ENCODE measurements at regions not wholly inside any gene's neighbourhood (a gene's known extent, or its start where the extent isn't known, plus 50 kb on each side); places are given as distances from the start of the nearest gene placed in this dataset.

DNA sequence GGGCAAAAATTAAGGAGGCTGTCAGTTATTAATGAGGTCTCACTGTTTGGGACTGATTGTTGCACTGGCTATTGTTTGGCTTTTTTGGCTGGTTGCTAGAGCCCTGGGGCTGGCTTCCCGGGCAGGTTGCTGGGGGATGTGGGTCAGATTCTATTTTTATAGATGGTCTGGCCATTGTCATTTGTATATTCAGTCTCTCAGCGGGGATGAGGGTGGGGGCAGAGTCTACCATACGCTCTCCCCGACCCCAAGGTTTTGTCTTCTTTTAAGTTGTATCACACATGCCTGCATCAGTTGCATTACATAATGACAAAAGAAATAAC is 84.3 kb upstream of the GRB10 start:
- Mint-ChIP-seq H3K27ac (no peak overlapping the region), H3K4me3 (no peak overlapping the region), H3K4me1 (peaks cover 8% of the 10 kb centered on the region), H3K9me3 (no peaks in the 10 kb centered on the region), H3K36me3 (no peaks in the 10 kb centered on the region)
- no peak for DNase-seq (ENCODE audit: low spot score in 2 of 2)
- ATAC-seq, result no peak

DNA sequence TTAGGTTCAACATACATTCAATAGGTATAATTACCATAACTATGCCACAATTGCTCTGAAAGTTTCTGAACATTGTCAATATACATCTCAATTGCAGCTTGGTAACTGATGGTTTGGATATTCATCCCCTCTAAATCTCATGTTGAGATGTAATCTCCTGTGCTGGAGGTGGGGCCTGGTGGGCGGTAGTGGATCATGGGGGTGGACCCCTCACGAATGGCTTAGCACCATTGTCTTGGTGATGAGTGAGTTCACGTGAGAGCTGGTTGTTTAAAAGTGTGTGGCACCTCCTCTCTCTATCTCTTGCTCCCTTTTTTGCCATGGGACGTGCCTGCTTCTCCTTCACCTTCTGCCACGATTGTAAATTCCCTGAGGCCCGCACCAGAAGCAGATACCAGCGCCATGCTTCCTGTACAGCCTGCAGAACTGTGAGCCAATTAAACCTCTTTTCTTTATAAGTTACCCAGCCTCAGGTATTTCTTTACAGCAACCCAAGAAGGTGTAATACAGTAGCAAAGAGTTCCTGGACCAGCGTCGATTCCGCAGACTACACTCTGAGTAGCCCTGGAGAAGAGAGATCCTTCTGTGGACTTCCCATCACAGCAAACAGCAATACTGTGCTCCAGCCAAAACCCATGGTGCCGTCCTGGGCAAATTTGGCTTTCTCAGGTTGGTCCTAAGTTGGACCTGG is 83.8 kb upstream of the GRB10 start:
- Mint-ChIP-seq H3K4me1 (peaks cover 8% of the 10 kb centered on the region), H3K9me3 (no peaks in the 10 kb centered on the region), H3K27ac (no peak overlapping the region), H3K36me3 (no peaks in the 10 kb centered on the region), H3K4me3 (no peak overlapping the region)
- peak in 1 of 2 donors; percentile 25 for DNase-seq (ENCODE audit: low spot score in 2 of 2)
- ATAC-seq, result no peak

DNA sequence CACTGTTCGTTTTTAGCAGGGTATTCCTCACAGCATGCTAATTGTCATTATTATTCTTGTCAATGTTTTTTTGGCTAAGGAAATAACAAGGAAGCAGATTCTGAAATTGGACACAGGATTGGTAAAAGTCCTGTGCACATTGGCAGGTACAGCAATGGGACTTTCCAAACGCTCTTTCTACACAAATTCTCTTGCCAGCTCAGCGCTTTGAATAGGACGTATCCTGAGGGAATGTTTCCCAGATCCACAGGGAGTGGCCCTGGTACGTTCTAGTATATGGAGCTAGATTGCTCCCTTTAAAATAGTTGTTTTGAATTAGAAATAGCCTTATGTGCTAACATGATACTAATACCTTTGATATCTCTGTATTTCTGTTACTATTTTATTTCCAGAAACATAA is 82.8 kb upstream of the GRB10 start:
- Mint-ChIP-seq H3K4me1 (peaks cover 8% of the 10 kb centered on the region), H3K4me3 (no peak overlapping the region), H3K36me3 (no peaks in the 10 kb centered on the region), H3K9me3 (no peaks in the 10 kb centered on the region), H3K27ac (no peak overlapping the region)
- no peak for DNase-seq (ENCODE audit: low spot score in 2 of 2)
- no peak for ATAC-seq

DNA sequence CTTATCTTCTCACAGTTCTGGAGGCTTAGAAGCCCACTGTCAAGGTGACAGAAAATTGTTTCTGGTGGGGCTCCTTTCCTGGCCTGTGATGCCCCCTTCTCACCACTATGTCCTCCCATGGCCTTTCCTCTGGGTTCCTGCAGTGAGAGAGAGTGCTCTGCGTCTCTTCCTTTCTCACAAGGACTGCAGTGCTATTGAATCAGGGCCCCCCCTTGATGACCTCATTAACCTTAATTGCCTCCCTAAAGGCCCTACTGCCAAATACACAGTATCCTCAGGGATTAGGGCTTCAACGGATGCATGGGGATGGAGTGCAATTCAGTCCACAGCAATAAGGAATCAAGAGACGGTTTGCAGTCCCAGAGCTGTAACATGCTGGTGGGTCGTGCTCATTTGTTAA is 82.0 kb upstream of the GRB10 start:
- DNase-seq (ENCODE audit: low spot score in 2 of 2), result no peak
- no peak overlapping the region for H3K4me3 Mint-ChIP-seq
- H3K36me3 Mint-ChIP-seq, result no peaks in the 10 kb centered on the region
- peaks cover 8% of the 10 kb centered on the region for H3K4me1 Mint-ChIP-seq
- H3K9me3 Mint-ChIP-seq, result no peaks in the 10 kb centered on the region
- no peak overlapping the region for H3K27ac Mint-ChIP-seq
- no peak for ATAC-seq

DNA sequence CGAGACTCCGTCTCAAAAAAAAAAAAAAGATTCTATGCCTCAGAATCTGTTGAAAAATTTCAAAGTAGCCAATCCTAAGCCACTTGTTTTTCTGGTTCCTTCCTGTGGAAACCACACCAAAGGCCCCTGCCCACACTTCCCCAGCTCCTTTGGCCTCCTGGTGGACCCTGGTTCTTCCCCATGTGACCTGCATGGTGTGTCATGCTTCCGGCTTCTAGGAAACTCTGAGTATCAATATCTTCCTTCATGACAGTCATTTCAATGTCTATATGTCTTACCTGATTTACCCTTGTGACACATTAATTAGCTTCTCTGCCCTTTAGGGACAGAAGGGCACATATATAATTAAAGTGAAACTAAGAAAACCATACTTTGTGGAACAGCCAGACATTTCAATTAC is 80.4 kb upstream of the GRB10 start:
- Mint-ChIP-seq H3K9me3 (no peaks in the 10 kb centered on the region), H3K4me1 (peaks cover 8% of the 10 kb centered on the region), H3K27ac (no peak overlapping the region), H3K36me3 (no peaks in the 10 kb centered on the region), H3K4me3 (no peak overlapping the region)
- ATAC-seq (no peak), DNase-seq (ENCODE audit: low spot score in 2 of 2) (peak in 1 of 2 donors; percentile 36)

DNA sequence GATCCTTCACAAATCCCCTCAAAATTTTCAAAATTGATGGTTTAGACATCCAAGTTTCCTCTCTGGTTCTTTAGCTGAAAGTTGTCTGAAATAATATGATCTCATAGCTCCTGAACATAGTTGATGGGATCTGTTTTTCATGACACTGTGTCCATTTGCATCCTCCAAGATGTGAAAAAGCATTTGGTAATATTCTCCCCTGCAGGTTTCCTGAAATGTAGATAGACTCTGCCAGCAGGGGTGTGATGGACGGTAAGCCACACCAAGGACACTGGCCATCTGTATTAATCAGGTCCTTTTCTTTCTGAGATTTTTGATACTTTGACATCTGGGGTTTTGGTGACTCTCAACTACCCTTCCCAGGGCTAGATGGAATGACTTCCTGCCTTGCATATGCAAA is 79.6 kb upstream of the GRB10 start:
- no peak for ATAC-seq
- H3K4me1 Mint-ChIP-seq, result peaks cover 8% of the 10 kb centered on the region
- H3K4me3 Mint-ChIP-seq, result no peak overlapping the region
- no peak for DNase-seq (ENCODE audit: low spot score in 2 of 2)
- H3K9me3 Mint-ChIP-seq, result no peaks in the 10 kb centered on the region
- no peaks in the 10 kb centered on the region for H3K36me3 Mint-ChIP-seq
- no peak overlapping the region for H3K27ac Mint-ChIP-seq

DNA sequence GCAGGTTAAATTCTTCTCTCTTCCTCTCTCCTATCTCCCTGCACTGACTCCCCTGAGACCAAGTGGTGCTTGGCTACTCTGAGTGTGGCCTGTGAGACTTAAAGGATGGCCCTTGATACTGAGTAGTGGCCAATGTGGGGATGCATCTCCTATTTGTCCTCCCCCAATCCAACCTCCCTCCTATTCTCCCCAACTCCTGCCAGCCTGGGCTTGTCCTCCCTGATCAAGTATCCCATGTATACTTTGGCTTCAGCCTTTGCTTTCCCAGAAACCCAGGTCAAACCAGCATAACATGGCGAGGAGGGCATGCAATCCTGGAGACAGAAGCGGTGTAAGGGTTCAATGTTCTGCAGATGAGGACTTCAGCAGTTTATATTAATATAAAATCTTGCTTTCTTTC is 77.9 kb upstream of the GRB10 start:
- peak in 1 of 2 donors; percentile 23 for DNase-seq (ENCODE audit: low spot score in 2 of 2)
- Mint-ChIP-seq H3K27ac (no peak overlapping the region), H3K4me1 (peaks cover 8% of the 10 kb centered on the region), H3K9me3 (no peaks in the 10 kb centered on the region), H3K4me3 (no peak overlapping the region), H3K36me3 (no peaks in the 10 kb centered on the region)
- ATAC-seq, result no peak

DNA sequence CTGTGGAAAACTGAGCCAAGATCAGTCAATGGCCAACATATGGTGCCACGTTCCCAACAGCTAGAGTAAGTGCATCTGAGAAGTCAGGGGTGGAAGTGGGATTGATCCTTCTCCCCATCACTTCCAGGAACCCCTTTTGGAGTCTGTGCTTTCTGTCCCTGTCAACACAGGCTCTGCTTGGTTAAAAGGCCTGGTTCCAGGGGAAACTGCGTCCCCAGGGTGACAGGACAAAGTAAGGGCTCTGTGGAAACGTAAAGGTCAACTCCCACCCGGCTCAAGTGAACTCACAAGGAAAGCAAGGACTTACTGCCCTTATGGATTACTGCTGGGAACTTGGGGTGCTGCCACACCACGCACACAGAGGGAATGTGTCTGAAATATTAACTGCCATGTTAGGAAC is 77.5 kb upstream of the GRB10 start:
- H3K27ac Mint-ChIP-seq, result no peak overlapping the region
- DNase-seq (ENCODE audit: low spot score in 2 of 2), result no peak
- H3K4me3 Mint-ChIP-seq, result no peak overlapping the region
- H3K4me1 Mint-ChIP-seq, result peaks cover 8% of the 10 kb centered on the region
- ATAC-seq, result no peak
- no peaks in the 10 kb centered on the region for H3K9me3 Mint-ChIP-seq
- no peaks in the 10 kb centered on the region for H3K36me3 Mint-ChIP-seq

DNA sequence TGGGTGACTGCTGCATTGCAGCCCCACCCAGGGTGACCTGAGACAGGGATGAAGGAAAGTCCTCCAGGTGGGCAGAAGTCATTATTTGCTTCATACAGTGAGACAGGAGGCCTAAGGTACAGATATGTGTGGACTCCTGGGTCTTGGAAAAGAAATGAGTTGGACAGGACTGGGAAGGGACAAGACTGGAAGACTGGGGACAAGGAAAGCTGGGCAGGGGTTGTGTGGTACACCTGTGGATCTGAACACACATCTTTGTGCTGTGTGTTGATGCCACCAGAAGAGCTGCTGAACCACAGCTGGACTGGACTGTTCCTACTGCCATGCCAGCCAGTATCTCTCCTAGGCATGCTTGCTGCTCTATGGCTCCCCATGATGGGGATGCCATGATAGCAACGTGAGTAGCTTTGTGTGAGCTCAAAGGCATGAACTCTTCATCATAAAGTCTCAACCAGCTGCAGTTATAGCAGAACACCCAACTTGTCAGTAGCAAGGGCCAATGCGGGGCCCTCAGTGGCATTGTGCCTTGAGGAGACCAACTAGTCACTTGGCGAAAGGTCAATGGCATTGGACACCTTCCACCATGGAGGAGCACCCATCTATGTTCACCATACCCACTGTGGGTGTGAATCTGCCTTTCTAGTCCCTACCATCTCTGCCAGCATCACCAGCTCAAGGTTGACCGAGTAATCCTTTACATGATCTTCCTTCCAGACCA is 76.0 kb upstream of the GRB10 start:
- Mint-ChIP-seq H3K27ac (no peak overlapping the region), H3K4me1 (peaks cover 8% of the 10 kb centered on the region), H3K36me3 (no peaks in the 10 kb centered on the region), H3K9me3 (no peaks in the 10 kb centered on the region), H3K4me3 (no peak overlapping the region)
- DNase-seq (ENCODE audit: low spot score in 2 of 2), result no peak
- ATAC-seq, result no peak

DNA sequence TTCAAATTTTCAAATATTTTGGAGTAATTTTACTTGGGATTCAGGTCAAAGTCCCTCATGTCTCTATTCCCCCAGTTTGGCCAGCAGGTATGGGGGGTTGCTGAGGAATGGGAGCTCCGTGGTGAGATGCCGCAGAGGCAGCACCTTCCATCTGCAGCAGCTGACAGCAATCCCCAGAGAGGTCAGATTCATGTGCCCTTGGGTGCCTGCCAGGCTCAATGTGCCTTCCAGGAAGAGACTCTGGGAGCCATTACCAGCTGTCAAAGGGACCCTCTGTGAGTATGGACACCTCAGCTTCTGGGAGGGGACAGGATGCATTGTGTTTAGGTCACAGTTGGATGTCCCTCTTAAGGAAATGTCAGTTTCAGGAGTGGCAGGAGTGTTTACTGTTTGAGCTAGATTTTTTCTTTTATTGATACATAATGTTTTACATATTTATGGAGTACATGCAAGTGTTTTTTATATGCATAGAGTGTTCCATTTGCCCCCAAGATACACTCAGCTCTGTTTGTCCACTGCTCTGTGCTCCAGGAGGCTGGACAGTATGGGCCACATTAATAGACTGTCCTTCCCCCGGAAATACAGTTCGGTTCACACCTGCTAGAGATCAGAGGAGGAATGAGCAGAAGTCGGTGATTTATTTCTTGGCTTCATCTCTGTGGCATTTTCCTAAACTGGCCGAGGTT is 75.3 kb upstream of the GRB10 start:
- Mint-ChIP-seq H3K4me1 (peaks cover 1% of the 10 kb centered on the region), H3K36me3 (no peaks in the 10 kb centered on the region), H3K9me3 (no peaks in the 10 kb centered on the region), H3K4me3 (no peak overlapping the region), H3K27ac (no peak overlapping the region)
- DNase-seq (ENCODE audit: low spot score in 2 of 2), result no peak
- ATAC-seq, result no peak

DNA sequence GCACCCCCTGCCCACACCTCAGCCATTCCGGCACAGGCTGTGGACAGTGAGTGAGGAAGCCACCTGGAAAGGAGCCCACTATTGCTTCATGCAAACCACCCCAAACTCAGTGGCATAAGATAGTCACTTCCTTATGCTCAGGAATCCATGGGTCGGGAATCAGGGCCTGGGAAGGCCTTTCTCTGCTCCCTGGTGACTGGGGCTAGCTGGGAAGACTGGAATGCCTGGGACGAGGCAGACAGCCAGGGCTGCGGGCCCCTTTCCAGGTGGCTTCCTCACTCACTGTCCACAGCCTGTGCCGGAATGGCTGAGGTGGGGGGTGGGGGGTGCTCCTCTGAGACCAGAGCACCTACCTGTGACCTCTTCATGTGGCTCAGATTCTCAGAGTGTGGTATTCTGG is 74.1 kb upstream of the GRB10 start:
- no peaks in the 10 kb centered on the region for H3K9me3 Mint-ChIP-seq
- H3K36me3 Mint-ChIP-seq, result no peaks in the 10 kb centered on the region
- H3K4me1 Mint-ChIP-seq, result no peaks in the 10 kb centered on the region
- DNase-seq (ENCODE audit: low spot score in 2 of 2), result no peak
- H3K27ac Mint-ChIP-seq, result no peak overlapping the region
- ATAC-seq, result no peak
- H3K4me3 Mint-ChIP-seq, result no peak overlapping the region

DNA sequence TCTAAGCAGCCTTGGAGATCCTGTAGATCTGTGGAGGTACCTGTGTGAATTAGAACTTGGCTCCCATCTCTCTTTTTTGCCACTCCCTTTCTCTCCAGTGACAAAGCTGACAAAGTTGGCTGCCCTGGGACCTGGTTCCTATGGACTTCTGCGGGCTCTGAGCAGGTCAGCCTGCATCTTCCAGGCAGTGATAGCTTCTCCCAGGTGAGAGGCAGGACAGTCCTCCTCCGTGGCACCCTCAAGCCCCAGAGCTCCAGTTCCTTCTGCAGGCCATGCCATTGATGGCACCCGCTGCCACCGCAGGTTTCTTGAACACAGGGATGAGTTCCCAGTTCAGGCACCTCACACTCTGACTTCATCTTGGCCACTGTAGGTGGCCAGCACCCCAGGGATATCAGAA is 73.5 kb upstream of the GRB10 start:
- DNase-seq (ENCODE audit: low spot score in 2 of 2) (no peak), ATAC-seq (no peak)
- H3K4me1 Mint-ChIP-seq, result no peaks in the 10 kb centered on the region
- H3K9me3 Mint-ChIP-seq, result no peaks in the 10 kb centered on the region
- no peak overlapping the region for H3K27ac Mint-ChIP-seq
- no peaks in the 10 kb centered on the region for H3K36me3 Mint-ChIP-seq
- no peak overlapping the region for H3K4me3 Mint-ChIP-seq

DNA sequence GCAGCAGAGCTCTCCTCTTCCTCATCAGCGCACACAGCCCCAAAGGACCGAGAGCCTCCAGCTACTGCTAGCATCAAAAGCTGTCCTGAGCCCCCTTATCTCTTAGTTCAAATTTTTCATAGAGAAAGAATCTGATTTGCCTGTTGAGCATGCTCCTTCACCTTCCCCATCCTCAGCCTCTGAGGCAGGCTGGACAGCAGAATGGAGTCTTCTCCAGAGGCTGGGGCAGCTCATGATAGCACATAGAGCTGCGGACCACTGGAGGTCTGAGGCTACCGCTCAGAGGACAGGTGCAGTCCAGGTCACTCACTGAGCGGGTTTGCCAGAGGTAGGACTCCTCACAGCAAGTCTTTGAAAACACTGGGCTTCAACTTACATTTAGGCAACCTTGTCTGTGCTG is 72.8 kb upstream of the GRB10 start:
- no peaks in the 10 kb centered on the region for H3K36me3 Mint-ChIP-seq
- H3K4me3 Mint-ChIP-seq, result no peak overlapping the region
- no peaks in the 10 kb centered on the region for H3K4me1 Mint-ChIP-seq
- ATAC-seq (no peak), DNase-seq (ENCODE audit: low spot score in 2 of 2) (no peak)
- no peak overlapping the region for H3K27ac Mint-ChIP-seq
- H3K9me3 Mint-ChIP-seq, result no peaks in the 10 kb centered on the region

DNA sequence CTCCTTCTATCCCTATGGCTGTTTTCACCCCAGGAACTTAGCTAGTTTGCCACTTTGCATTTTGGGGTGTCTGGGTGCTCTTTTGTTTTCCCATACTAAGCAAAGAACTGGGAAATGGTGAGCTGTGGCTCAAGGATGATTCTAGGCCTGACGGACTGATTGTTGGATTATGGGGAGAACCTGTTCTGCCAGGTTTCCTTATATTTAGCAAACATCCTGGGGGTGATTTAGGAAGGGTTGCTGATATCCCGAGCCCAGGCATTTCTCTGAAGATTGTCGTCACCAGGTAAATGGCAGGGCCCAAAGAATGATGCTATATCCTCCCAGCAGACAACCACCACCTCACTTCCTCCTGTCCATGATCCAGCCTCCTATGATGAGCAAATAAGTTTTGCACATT is 72.1 kb upstream of the GRB10 start:
- DNase-seq (ENCODE audit: low spot score in 2 of 2) (no peak), ATAC-seq (no peak)
- Mint-ChIP-seq H3K4me3 (no peak overlapping the region), H3K27ac (no peak overlapping the region), H3K4me1 (no peaks in the 10 kb centered on the region), H3K36me3 (no peaks in the 10 kb centered on the region), H3K9me3 (peaks cover under 1% of the 10 kb centered on the region)

DNA sequence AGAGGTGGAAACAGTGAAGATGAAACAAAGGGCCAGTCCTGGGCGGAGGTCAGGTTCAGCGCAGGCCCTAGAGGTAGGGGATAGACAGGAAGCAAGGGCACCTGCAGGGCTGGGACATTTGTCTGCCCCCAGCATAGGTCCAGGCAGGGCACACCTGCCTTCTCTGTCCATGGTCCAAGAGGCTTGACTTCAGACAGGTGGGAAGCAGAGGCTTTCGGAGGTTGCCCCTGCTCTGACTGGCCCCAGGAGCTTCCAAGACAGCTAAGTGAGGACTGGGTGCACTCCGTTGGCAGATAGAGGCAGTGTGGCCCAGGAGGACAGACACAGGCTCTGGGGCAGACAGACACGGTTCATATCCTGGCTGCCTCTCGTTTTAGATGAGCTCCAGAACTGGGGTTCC is 71.6 kb upstream of the GRB10 start:
- Mint-ChIP-seq H3K36me3 (no peaks in the 10 kb centered on the region), H3K9me3 (peaks cover 3% of the 10 kb centered on the region), H3K27ac (no peak overlapping the region), H3K4me1 (no peaks in the 10 kb centered on the region), H3K4me3 (no peak overlapping the region)
- ATAC-seq (no peak), DNase-seq (ENCODE audit: low spot score in 2 of 2) (no peak)

DNA sequence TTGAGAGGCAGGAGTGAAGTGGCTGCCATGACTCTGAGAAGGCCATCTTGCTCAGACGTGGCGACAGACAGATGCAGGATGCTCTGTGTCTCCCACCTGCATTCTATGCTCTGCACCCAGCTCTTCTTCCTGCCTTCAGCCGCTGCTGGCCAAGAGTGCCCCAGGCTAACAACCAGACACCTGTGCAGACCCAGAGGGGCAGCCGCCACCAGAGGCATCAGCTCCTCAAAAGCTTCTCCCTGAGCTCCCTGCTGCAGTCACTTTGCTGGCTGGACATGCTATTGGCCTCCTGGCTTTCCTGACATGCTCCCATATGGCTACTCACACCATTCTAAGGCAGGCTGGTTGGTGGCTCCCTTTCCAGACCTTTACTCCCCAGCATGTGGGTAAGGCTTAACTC is 70.6 kb upstream of the GRB10 start:
- Mint-ChIP-seq H3K36me3 (no peaks in the 10 kb centered on the region), H3K4me3 (no peak overlapping the region), H3K4me1 (no peaks in the 10 kb centered on the region), H3K27ac (no peak overlapping the region), H3K9me3 (peaks cover 3% of the 10 kb centered on the region)
- DNase-seq (ENCODE audit: low spot score in 2 of 2) (no peak), ATAC-seq (no peak)
